Testis (tissue), 2 donors: ENCODE measurements at regions not wholly inside any gene's neighbourhood (a gene's known extent, or its start where the extent isn't known, plus 50 kb on each side); places are given as distances from the start of the nearest gene placed in this dataset.

Source experiments
- POLR2A ChIP-seq: fragments of 450-650 bp; IDR thresholded peaks from one replicate; pipeline ENCODE4 v1.6.1; 2017; ENCODE audit warnings: antibody characterized with exemption, mild to moderate bottlenecking, moderate library complexity
- TF ChIP-seq, protein P1 (sequence below), 3 experiments: fragments of 450-650 bp in 2 of 3; fragments of 200-600 bp in 1 of 3; sonication (generic) in 1 of 3; IDR thresholded peaks; one replicate each; pipeline ENCODE4 v1.5.1; 2016 to 2019; ENCODE audit warnings: antibody characterized with exemption in 3 of 3, mild to moderate bottlenecking in 2 of 3, moderate library complexity in 1 of 3

DNA sequence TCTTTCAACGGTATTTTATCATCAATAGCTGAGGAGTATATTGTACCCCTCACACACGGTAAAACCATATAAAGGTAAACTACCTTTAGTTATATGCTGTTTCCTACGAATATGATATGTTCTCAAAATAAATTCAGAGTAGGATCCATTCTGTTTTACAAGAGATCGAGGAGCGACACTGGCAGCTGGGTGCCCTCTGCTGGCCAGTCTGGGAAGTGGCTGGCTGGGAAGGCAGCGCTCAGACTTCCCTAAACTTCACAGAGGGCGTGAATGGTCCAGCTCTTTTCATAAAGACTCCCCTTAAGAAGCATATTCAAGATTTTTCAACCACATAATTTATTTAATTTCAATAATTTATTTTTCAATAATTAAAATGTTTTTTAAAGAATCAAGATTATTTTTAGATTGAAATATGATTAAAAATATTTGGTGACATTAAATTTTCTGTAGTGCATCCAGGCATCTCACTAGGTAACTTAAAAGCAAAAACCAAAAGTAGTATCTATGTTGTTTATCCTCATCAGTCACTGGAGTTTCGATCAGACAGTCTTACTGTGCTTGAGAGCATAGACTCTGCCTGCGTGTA is 187.5 kb upstream of the PDE10A start:
- TF ChIP-seq, protein P1, sequence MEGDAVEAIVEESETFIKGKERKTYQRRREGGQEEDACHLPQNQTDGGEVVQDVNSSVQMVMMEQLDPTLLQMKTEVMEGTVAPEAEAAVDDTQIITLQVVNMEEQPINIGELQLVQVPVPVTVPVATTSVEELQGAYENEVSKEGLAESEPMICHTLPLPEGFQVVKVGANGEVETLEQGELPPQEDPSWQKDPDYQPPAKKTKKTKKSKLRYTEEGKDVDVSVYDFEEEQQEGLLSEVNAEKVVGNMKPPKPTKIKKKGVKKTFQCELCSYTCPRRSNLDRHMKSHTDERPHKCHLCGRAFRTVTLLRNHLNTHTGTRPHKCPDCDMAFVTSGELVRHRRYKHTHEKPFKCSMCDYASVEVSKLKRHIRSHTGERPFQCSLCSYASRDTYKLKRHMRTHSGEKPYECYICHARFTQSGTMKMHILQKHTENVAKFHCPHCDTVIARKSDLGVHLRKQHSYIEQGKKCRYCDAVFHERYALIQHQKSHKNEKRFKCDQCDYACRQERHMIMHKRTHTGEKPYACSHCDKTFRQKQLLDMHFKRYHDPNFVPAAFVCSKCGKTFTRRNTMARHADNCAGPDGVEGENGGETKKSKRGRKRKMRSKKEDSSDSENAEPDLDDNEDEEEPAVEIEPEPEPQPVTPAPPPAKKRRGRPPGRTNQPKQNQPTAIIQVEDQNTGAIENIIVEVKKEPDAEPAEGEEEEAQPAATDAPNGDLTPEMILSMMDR (IDR thresholded peaks at IDR 0.05) = peak; percentile 85 to 98 (median 95)
- TF ChIP-seq POLR2A = no peak
